Ovary (tissue), 7 donors: ENCODE measurements at regions not wholly inside any gene's neighbourhood (a gene's known extent, or its start where the extent isn't known, plus 50 kb on each side); places are given as distances from the start of the nearest gene placed in this dataset.

Experiments used
- DNase-seq, 5 donors: peaks; one replicate each; pipeline ENCODE4 v3.0.0-alpha.2; 2019 to 2020
- H3K27ac ChIP-seq, 2 donors: fragments of 200-600 bp; one replicate each; pipeline versions ENCODE4 v1.5.1 to v1.8.0; 2019 to 2022
- H3K27me3 ChIP-seq: fragments of 200-600 bp; one replicate; pipeline ENCODE4 v1.8.0; 2022
- H3K36me3 ChIP-seq: fragments of 200-600 bp; sonication (generic); one replicate; pipeline ENCODE4 v1.5.1; 2019
- H3K4me1 ChIP-seq: one replicate; pipeline ENCODE4 v1.8.1; 2013; ENCODE audit warnings: mild to moderate bottlenecking, moderate library complexity; ENCODE audit not compliant: insufficient read depth
- H3K4me3 ChIP-seq: fragments of 200-600 bp; sonication (generic); one replicate; pipeline ENCODE4 v1.5.1; 2017
- H3K9me3 ChIP-seq, 2 donors: fragments of 200-600 bp in 1 of 2; sonication (generic) in 1 of 2; one replicate each; pipeline versions ENCODE4 v1.5.1 to v1.8.1; 2013 to 2019; ENCODE audit warnings: mild to moderate bottlenecking in 1 of 2, moderate library complexity in 1 of 2
- CTCF ChIP-seq, 3 donors: fragments of 450-650 bp in 2 of 3; fragments of 200-600 bp in 1 of 3; IDR thresholded peaks; one replicate each; pipeline versions ENCODE4 v1.5.1 to v1.8.0; 2016 to 2022; ENCODE audit warnings: antibody characterized with exemption in 3 of 3, mild to moderate bottlenecking in 1 of 3
- EP300 ChIP-seq: sonication (generic); formaldehyde crosslinking; IDR thresholded peaks from one replicate; pipeline ENCODE4 v1.6.1; 2017; ENCODE audit warnings: antibody characterized with exemption
- POLR2A ChIP-seq: fragments of 450-650 bp; IDR thresholded peaks from one replicate; pipeline ENCODE4 v1.6.1; 2017; ENCODE audit warnings: antibody characterized with exemption, mild to moderate bottlenecking, moderate library complexity
- WGBS, 3 donors: extraction: QIAGEN DNeasy Blood & Tissue Kit in 1 of 3; methylation state at CpG; one replicate each; pipeline versions ENCODE4 v1.1.5 to v1.1.7; 2013 to 2017; 5-methylcytosine and 5-hydroxymethylcytosine counted together
- intact Hi-C, 4 donors: fragments of 100-400 bp; cut with DNase I; formaldehyde crosslinking; loops; one replicate each; pipeline versions ENCODE4 v1.11.0 to v1.15.1; 2022 to 2023
- donor health status: DM: no; HTN: no; CAD: no; lungs with moderate emphysema.
- donor health status: DM: no; HTN: no; CAD: no.
- donor health status: Bipolar disorder and iron deficiency.
- donor health status: DM: no; HTN: no; CAD: no.
- donor health status: DM: yes; HTN: yes; CAD: no.

- 81 to 90% (median 85%) methylated on average over 2 of the region's 2 CpGs for WGBS, 3 donors
- Histone ChIP-seq H3K4me3 (no peak overlapping the region), H3K27me3 (no peaks in the 10 kb centered on the region), H3K36me3 (no peaks in the 10 kb centered on the region), H3K9me3 (no peaks in the 10 kb centered on the region), H3K27ac (no peak overlapping the region), H3K4me1 (no peaks in the 10 kb centered on the region)
- no peak for TF ChIP-seq EP300
- no peak for TF ChIP-seq CTCF (IDR thresholded peaks at IDR 0.05)
- no peak for TF ChIP-seq POLR2A
- no peak for DNase-seq
- intact Hi-C loops: no loop called here
Measured at GRCh38 chr4:26133840-26134239, 187.0 kb upstream of the RBPJ start.

GRCh38 chr4:26135331-26135730 is 185.5 kb upstream of the RBPJ start:
- Histone ChIP-seq H3K27me3 (no peaks in the 10 kb centered on the region), H3K27ac (no peak overlapping the region), H3K9me3 (no peaks in the 10 kb centered on the region), H3K4me3 (no peak overlapping the region), H3K4me1 (no peaks in the 10 kb centered on the region), H3K36me3 (no peaks in the 10 kb centered on the region)
- 38 to 52% (median 43%) methylated on average over 4 of the region's 4 CpGs for WGBS, 3 donors
- TF ChIP-seq POLR2A (no peak), CTCF (IDR thresholded peaks at IDR 0.05) (no peak), EP300 (no peak)
- intact Hi-C loops: no loop called here
- no peak for DNase-seq

- WGBS, 3 donors: 96 to 97% (median 97%) methylated on average over 2 of the region's 2 CpGs
- no peaks in the 10 kb centered on the region for H3K36me3 ChIP-seq
- intact Hi-C loops: no loop called here
Measured at GRCh38 chr4:26136615-26137014, 184.2 kb upstream of the RBPJ start.

GRCh38 chr4:26137288-26137687 is 183.5 kb upstream of the RBPJ start:
- Histone ChIP-seq H3K4me1 (no peaks in the 10 kb centered on the region), H3K36me3 (no peaks in the 10 kb centered on the region), H3K4me3 (no peak overlapping the region), H3K9me3 (no peaks in the 10 kb centered on the region), H3K27ac (no peak overlapping the region), H3K27me3 (no peaks in the 10 kb centered on the region)
- intact Hi-C loops: no loop called here
- DNase-seq: no peak
- 72 to 80% (median 74%) methylated on average over 5 of the region's 5 CpGs for WGBS, 3 donors
- TF ChIP-seq CTCF (IDR thresholded peaks at IDR 0.05) (no peak), POLR2A (no peak)

More at GRCh38 chr4:26136615-26137014, 184.2 kb upstream of the RBPJ start:
- no peaks in the 10 kb centered on the region for H3K4me1 ChIP-seq
- no peak for DNase-seq
- TF ChIP-seq POLR2A: no peak
- TF ChIP-seq EP300: no peak
- TF ChIP-seq CTCF (IDR thresholded peaks at IDR 0.05): no peak
- no peaks in the 10 kb centered on the region for H3K27me3 ChIP-seq
- no peaks in the 10 kb centered on the region for H3K9me3 ChIP-seq
- H3K27ac ChIP-seq: no peak overlapping the region
- no peak overlapping the region for H3K4me3 ChIP-seq
